HEK293T (cell line): ENCODE measurements at regions not wholly inside any gene's neighbourhood (a gene's known extent, or its start where the extent isn't known, plus 50 kb on each side); places are given as distances from the start of the nearest gene placed in this dataset.
"Not testable (repeated sequence)": the region's sequence is repeated elsewhere in the genome, so short reads cannot be mapped to it uniquely, and the experiment has no call there.

ENCODE experiments used
- CTCF ChIA-PET: fragments of 350-600 bp; formaldehyde crosslinking; extraction: SDS; loops from one replicate; lab custom pipeline; 2021; ENCODE audit warnings: antibody characterized with exemption, inconsistent platforms; lab: Yijun Ruan, JAX
- POLR2A ChIA-PET: fragments of 350-600 bp; formaldehyde crosslinking; extraction: SDS; loops from one replicate; lab custom pipeline; 2020; ENCODE audit warnings: antibody characterized with exemption, inconsistent platforms; lab: Yijun Ruan, JAX
- DNase-seq: peaks from one replicate; pipeline ENCODE4 v3.0.0; 2012; ENCODE audit warnings: mixed read lengths; ENCODE audit errors: extremely low spot score
- ARNT ChIP-seq: fragments of 450-650 bp; IDR thresholded peaks from 2 replicates; pipeline ENCODE4 v1.6.1; 2017; ENCODE audit warnings: mild to moderate bottlenecking
- BHLHE40 ChIP-seq: fragments of 450-650 bp; IDR thresholded peaks from 2 replicates; pipeline ENCODE4 v1.6.1; 2016; ENCODE audit warnings: mild to moderate bottlenecking, moderate library complexity, borderline replicate concordance
- CTBP1 ChIP-seq: fragments of 450-650 bp; IDR thresholded peaks from 2 replicates; pipeline ENCODE4 v1.6.1; 2016; ENCODE audit warnings: borderline replicate concordance
- ELF4 ChIP-seq: fragments of 450-650 bp; IDR thresholded peaks from 2 replicates; pipeline ENCODE4 v1.6.1; 2017; ENCODE audit warnings: antibody characterized with exemption
- FOXA1 ChIP-seq: fragments of 450-650 bp; IDR thresholded peaks from 2 replicates; pipeline ENCODE4 v1.6.1; 2016; ENCODE audit warnings: mild to moderate bottlenecking
- FOXK2 ChIP-seq: fragments of 450-650 bp; IDR thresholded peaks from 2 replicates; pipeline ENCODE4 v1.6.1; 2016; ENCODE audit warnings: mild to moderate bottlenecking
- FOXM1 ChIP-seq: fragments of 450-650 bp; IDR thresholded peaks from 2 replicates; pipeline ENCODE4 v1.6.1; 2017; ENCODE audit warnings: mild to moderate bottlenecking, borderline replicate concordance
- HDGF ChIP-seq: fragments of 450-650 bp; IDR thresholded peaks from 2 replicates; pipeline ENCODE4 v1.6.1; 2017; ENCODE audit warnings: antibody characterized with exemption, borderline replicate concordance
- L3MBTL2 ChIP-seq: fragments of 450-650 bp; conservative IDR thresholded peaks from 2 replicates; pipeline ENCODE4 v1.6.1; 2016; ENCODE audit warnings: mild to moderate bottlenecking
- LEF1 ChIP-seq: fragments of 450-650 bp; IDR thresholded peaks from 2 replicates; pipeline ENCODE4 v1.6.1; 2017; ENCODE audit warnings: mild to moderate bottlenecking, borderline replicate concordance
- NFRKB ChIP-seq: fragments of 450-650 bp; IDR thresholded peaks from 2 replicates; pipeline ENCODE4 v1.6.1; 2016; ENCODE audit warnings: mild to moderate bottlenecking, moderate library complexity
- PKNOX1 ChIP-seq: fragments of 450-650 bp; IDR thresholded peaks from 2 replicates; pipeline ENCODE4 v1.6.1; 2016
- SP1 ChIP-seq: fragments of 450-650 bp; IDR thresholded peaks from 2 replicates; pipeline ENCODE4 v1.6.1; 2017
- SUZ12 ChIP-seq: fragments of 450-650 bp; IDR thresholded peaks from 2 replicates; pipeline ENCODE4 v1.6.1; 2016; ENCODE audit warnings: mild to moderate bottlenecking
- TARDBP ChIP-seq: fragments of 450-650 bp; IDR thresholded peaks from 2 replicates; pipeline ENCODE4 v1.6.1; 2016
- ZNF384 ChIP-seq: fragments of 450-650 bp; IDR thresholded peaks from 2 replicates; pipeline ENCODE4 v1.6.1; 2016

GRCh38 chr14:106652494-106652893, 1126.1 kb downstream of the TMEM121 start:
- no peak for DNase-seq
- TF ChIP-seq SUZ12 (no peak), FOXM1 (no peak), CTBP1 (no peak), L3MBTL2 (no peak), PKNOX1 (no peak), LEF1 (no peak), ELF4 (no peak), NFRKB (no peak), FOXA1 (no peak), ARNT (no peak), SP1 (no peak), BHLHE40 (no peak), TARDBP (no peak), HDGF (no peak), ZNF384 (no peak)
- CTCF ChIA-PET: no interaction called here
- POLR2A ChIA-PET: no interaction called here

- TF ChIP-seq FOXK2 (no peak), PKNOX1 (no peak)
- CTCF ChIA-PET: no interaction called here
Observed at GRCh38 chr14:106657460-106657859, 1131.1 kb downstream of the TMEM121 start.

GRCh38 chr14:106658066-106658860, 1131.9 kb downstream of the TMEM121 start:
- POLR2A ChIA-PET: not testable (repeated sequence)

More at GRCh38 chr14:106657460-106657859, 1131.1 kb downstream of the TMEM121 start:
- POLR2A ChIA-PET: no interaction called here
- no peak for DNase-seq

GRCh38 chr14:106661561-106661960, 1135.2 kb downstream of the TMEM121 start:
- DNase-seq, CTCF ChIA-PET, POLR2A ChIA-PET: not testable (repeated sequence)

More at GRCh38 chr14:106658066-106658860, 1131.9 kb downstream of the TMEM121 start:
- DNase-seq, CTCF ChIA-PET: not testable (repeated sequence)

- ChIA-PET POLR2A (no interaction called here), CTCF (interaction anchor here (0.6 kb wide), 1 partner anchor 166 kb away, joined by 3 read pairs; no protein-coding TSS in a partner anchor)
- DNase-seq: no peak
- no peak for TF ChIP-seq FOXA1
- no peak for TF ChIP-seq BHLHE40
- TF ChIP-seq TARDBP: no peak
- no peak for TF ChIP-seq SUZ12
- no peak for TF ChIP-seq PKNOX1
- TF ChIP-seq FOXM1: no peak
- TF ChIP-seq SP1: no peak
- TF ChIP-seq ARNT: no peak
- TF ChIP-seq L3MBTL2: no peak
- no peak for TF ChIP-seq LEF1
- TF ChIP-seq CTBP1: no peak
- no peak for TF ChIP-seq FOXK2
- TF ChIP-seq ELF4: no peak
- TF ChIP-seq ZNF384: no peak
- no peak for TF ChIP-seq HDGF
- no peak for TF ChIP-seq NFRKB
Observed at GRCh38 chr14:106662936-106663550, 1136.7 kb downstream of the TMEM121 start.

- POLR2A ChIA-PET, CTCF ChIA-PET, DNase-seq: not testable (repeated sequence)
Observed at GRCh38 chr14:106663805-106664410, 1137.5 kb downstream of the TMEM121 start.

GRCh38 chr14:106665814-106666213, 1139.4 kb downstream of the TMEM121 start:
- no peak for DNase-seq
- ChIA-PET CTCF (no interaction called here), POLR2A (no interaction called here)
- no peak for TF ChIP-seq CTBP1
- no peak for TF ChIP-seq ELF4
- no peak for TF ChIP-seq ZNF384
